NCI-H1092 (cell line): ENCODE measurements at regions not wholly inside any gene's neighbourhood (a gene's known extent, or its start where the extent isn't known, plus 50 kb on each side); places are given as distances from the start of the nearest gene placed in this dataset.
A peak's percentile ranks its signal among the peaks of the same experiment; 100 is the strongest.

Experiments used
- DNase-seq: peaks from one replicate; lab custom pipeline; 2025; lab: John Stamatoyannopoulos, UW

- DNase-seq: no peak
Measured at GRCh38 chr12:27382924-27383323, 50.3 kb downstream of the BMAL2 start.

DNA sequence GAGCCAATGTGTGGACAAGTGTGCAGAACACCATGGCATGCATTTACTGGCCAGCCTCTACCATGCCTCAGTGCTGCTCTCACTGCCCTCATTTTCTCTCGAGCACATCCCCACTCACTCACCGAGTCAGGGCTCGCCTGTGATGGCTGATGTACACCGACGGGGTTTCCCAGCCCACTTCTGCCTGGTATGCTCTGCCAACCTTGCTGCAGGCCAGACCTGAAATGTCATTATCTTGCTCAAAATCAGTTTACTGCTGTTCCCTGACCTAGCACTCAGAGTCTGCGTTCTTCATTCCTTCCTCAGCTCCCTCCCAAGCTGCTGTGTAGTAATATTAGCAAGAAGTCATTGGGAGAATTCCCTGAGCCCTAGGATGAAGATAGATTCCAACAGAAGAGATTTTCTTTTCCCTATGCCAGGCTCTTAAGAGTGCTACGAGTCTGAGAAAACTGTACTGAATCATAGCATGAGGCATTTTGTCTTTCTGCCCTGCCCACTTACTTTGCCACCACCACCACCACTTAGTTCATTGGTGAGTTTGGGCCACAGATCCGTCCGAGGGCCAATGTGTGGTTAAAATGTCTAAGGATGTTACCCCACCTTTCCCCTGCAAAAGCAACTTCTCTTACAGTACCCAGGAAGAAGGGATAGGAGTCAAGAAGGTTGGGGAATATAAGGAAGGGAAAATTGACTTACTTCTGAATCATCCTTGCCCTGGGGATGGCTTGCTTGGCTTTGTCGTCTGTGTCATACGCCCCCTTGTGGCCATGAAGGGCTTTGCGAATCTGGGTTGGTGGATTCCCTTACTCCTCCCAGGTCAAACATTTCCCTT, 51.0 kb downstream of the BMAL2 start:
- DNase-seq: peak; percentile 34

- DNase-seq: no peak
Measured at GRCh38 chr12:27384261-27384590, 51.6 kb downstream of the BMAL2 start.

DNA sequence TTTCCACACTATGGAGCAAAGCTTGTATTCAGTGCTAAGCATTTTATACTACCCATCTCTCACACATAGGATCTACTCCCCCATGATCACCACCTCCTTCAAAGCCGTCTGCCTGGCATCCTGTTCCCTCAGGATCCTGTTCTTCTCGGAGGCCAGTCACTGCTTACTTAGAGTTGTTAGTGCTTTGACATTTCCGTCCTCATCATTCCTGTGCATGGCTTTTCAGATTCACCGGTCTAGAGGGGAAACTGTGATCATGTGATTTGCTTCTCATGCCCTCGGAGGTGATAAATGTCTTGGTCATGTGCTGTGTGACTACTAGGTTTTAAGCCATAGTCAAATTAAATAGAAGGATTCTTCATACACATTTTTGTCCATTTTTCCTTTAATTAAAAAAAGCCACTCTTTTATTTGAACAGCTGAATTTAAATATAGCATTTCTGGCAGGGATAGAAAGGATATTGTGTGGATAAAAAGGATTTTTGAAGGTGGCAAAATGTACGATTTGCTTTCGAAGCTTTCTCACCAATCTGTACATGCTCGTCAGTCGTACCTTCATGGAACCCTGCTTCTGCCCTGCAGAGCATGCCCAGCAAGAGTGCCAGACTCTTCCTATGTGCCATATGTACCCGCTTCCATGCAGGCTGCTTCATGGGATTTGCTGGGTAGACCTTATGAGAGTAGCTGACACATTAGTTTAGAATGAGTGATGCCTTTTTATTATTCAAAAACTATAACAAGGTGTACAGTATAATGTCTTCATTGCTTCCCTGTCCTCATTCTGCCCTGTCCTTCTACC, 53.3 kb downstream of the BMAL2 start:
- DNase-seq: no peak

GRCh38 chr12:27387473-27387872, 54.8 kb downstream of the BMAL2 start:
- DNase-seq: no peak

GRCh38 chr12:27388650-27389049, 56.0 kb downstream of the BMAL2 start:
- DNase-seq: no peak

DNA sequence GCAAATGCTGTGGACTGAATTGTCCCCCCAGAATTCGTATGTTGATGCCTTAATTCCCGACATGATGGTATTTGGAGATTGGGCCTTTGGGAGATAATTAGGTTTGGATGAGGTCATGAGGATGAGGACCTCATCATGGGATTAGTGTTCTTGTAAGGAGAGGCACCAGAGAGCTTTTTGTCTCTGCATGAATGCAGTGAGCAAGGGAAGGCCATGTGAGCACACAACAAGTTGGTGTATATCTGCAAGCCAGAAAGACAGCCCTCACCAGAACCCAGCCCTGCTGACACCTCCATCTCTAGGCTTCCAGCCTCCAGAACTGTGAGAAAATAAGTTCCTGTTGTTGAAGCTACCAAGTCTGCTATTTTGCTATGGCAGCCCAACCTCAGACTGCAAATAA, 51.9 kb upstream of the SMCO2 start:
- no peak for DNase-seq

- DNase-seq: no peak
Measured at GRCh38 chr12:27396216-27396815, 50.2 kb upstream of the SMCO2 start.
